ENCODE measurements at regions not wholly inside any gene's neighbourhood (a gene's known extent, or its start where the extent isn't known, plus 50 kb on each side); places are given as distances from the start of the nearest gene placed in this dataset.

DNA sequence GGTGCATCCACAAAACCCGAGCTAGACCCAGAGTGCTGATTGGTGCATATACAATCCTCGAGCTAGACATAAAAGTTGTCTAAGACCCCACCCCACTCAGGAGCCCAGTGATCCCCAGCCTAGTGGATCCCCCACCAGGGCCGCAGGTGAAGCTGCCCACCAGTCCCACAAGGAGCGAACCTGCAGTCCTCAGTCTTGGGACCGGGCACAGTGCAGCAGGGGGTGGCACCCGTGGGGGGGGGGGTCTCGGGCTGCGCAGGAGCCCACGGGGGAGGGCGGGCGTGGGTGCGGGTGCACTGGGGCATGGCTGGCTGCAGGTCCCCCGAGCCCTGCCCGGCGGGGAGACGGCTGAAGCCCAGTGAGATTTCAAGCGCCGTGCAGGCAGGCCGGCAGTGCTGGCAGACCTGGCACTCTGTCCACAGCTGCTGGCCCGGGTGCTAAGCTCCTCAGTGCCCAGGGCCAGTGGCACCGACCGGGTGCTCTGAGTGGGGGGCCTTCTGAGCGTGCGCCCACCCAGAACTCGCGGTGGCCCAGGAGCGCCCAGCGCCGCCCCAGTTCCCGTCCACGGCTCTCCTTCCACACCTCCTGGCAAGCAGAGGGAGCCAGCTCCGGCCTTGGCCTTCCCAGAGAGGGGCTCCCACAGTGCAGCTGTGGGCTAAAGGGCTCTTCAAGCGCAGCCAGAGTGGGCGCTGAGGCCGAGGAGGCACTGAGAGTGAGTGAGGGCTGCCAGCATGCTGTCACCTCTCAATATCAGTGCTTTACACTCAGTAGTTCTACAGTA lies 989.1 kb downstream of the FAM181B start:
- H3K4me3 ChIP-seq (ENCODE audit: low read depth in 1 of 2, low read length in 2 of 2), result no peak overlapping the region
- no peaks in the 10 kb centered on the region for H3K27me3 ChIP-seq (ENCODE audit: low read depth, low read length)
- no peak overlapping the region for H3K27ac ChIP-seq (ENCODE audit: low read length)
- no peaks in the 10 kb centered on the region for H3K36me3 ChIP-seq (ENCODE audit: control insufficient read depth in 1 of 2, insufficient read depth in 2 of 2, low read length in 2 of 2)
- H3K9me3 ChIP-seq (ENCODE audit: control insufficient read depth in 1 of 2, low read length in 2 of 2), result peaks cover 0 to 4% of the 10 kb centered on the region in 2 donors
- no peaks in the 10 kb centered on the region for H3K4me1 ChIP-seq (ENCODE audit: control insufficient read depth in 1 of 2, insufficient read depth in 2 of 2, low read length in 2 of 2)

DNA sequence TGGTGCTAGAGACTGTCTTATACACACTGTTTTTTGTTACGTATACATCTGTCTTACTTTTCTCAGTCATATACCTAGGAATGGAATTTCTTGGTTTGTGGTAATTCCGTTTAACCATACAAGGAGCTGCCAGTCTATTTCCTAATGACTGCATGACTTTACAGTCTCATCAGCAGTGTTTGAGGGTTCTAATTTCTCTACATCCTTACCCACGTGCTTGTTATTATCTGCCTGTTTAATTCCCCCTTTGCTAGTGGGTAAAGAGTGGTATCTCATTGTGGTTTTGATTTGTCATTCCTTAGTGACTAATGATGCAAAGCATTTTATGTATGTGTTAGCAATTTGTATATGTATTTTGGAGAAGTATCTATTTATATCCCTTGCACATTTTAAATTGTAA lies 1008.0 kb downstream of the FAM181B start:
- H3K36me3 ChIP-seq (ENCODE audit: control insufficient read depth in 1 of 2, insufficient read depth in 2 of 2, low read length in 2 of 2), result no peaks in the 10 kb centered on the region
- peaks cover 0 to 4% of the 10 kb centered on the region in 2 donors for H3K9me3 ChIP-seq (ENCODE audit: control insufficient read depth in 1 of 2, low read length in 2 of 2)
- H3K27me3 ChIP-seq (ENCODE audit: low read depth, low read length), result no peaks in the 10 kb centered on the region
- no peak overlapping the region for H3K4me3 ChIP-seq (ENCODE audit: low read depth in 1 of 2, low read length in 2 of 2)
- no peaks in the 10 kb centered on the region for H3K4me1 ChIP-seq (ENCODE audit: control insufficient read depth in 1 of 2, insufficient read depth in 2 of 2, low read length in 2 of 2)
- no peak overlapping the region for H3K27ac ChIP-seq (ENCODE audit: low read length)

DNA sequence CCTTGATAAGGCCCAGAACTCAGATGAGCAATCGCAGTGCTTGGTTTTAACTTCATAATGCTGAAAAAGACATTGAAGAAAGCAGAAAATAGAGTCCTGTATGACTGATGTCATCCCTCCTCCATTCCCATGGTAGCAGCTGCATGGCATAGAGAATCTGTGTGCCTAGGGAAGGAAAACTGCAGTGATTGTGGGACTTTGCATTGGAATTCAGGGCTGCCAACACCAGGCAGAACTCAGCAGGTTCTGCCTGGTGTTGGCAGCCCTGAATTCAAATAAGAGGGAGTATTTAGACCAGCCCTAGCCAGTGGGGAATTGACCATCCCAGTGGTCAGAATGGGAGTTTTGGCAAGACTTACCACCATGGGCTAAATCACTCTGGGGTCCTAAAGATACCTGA lies 1016.0 kb downstream of the FAM181B start:
- no peaks in the 10 kb centered on the region for H3K4me1 ChIP-seq (ENCODE audit: control insufficient read depth in 1 of 2, insufficient read depth in 2 of 2, low read length in 2 of 2)
- H3K27ac ChIP-seq (ENCODE audit: low read length), result no peak overlapping the region
- no peak overlapping the region for H3K4me3 ChIP-seq (ENCODE audit: low read depth in 1 of 2, low read length in 2 of 2)
- H3K36me3 ChIP-seq (ENCODE audit: control insufficient read depth in 1 of 2, insufficient read depth in 2 of 2, low read length in 2 of 2), result no peaks in the 10 kb centered on the region
- no peaks in the 10 kb centered on the region for H3K9me3 ChIP-seq (ENCODE audit: control insufficient read depth in 1 of 2, low read length in 2 of 2)
- no peaks in the 10 kb centered on the region for H3K27me3 ChIP-seq (ENCODE audit: low read depth, low read length)

DNA sequence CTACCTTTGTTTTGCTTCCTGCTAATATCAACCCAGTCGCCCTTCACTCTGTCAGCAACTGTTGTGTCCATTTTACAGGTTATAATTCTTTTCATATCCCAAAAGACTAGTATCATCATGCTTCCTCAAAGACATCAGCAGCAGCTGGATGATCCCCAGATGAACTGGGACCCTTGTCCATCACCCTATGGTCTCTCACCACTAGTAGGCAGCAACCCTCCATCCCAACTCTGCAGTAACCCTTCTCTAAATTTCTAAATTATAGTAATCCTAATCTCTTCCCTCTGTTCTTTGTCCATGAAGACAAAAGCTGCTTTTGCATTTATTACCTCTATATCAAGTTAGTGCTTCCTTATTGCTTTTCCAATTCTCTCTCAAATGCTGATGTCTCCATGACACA lies 1025.8 kb downstream of the FAM181B start:
- H3K4me1 ChIP-seq (ENCODE audit: control insufficient read depth in 1 of 2, insufficient read depth in 2 of 2, low read length in 2 of 2), result no peaks in the 10 kb centered on the region
- peaks cover 0 to under 1% of the 10 kb centered on the region in 2 donors for H3K9me3 ChIP-seq (ENCODE audit: control insufficient read depth in 1 of 2, low read length in 2 of 2)
- H3K4me3 ChIP-seq (ENCODE audit: low read depth in 1 of 2, low read length in 2 of 2), result no peak overlapping the region
- no peaks in the 10 kb centered on the region for H3K36me3 ChIP-seq (ENCODE audit: control insufficient read depth in 1 of 2, insufficient read depth in 2 of 2, low read length in 2 of 2)
- H3K27ac ChIP-seq (ENCODE audit: low read length), result no peak overlapping the region
- no peaks in the 10 kb centered on the region for H3K27me3 ChIP-seq (ENCODE audit: low read depth, low read length)

DNA sequence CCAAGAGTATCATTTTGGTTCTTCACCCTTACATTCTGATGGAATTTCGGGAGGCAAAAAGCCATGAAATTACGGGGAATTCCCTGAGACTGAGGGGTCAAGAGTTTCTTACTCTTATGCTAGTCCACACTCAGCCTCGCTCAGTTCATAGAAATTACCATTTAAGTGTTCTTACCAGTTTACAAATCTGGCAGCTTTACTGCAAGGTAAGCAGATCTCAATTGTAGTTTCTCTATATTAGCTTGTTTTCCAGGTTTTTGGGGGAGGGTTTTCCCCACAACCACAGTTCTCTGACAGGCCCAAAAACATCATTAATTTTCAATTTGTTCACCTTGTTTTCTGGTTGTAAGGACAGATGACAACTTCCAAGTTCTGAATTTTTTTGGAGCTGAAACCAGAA lies 1028.4 kb downstream of the FAM181B start:
- H3K9me3 ChIP-seq (ENCODE audit: control insufficient read depth in 1 of 2, low read length in 2 of 2), result peaks cover 0 to 11% of the 10 kb centered on the region in 2 donors
- no peaks in the 10 kb centered on the region for H3K4me1 ChIP-seq (ENCODE audit: control insufficient read depth in 1 of 2, insufficient read depth in 2 of 2, low read length in 2 of 2)
- H3K27me3 ChIP-seq (ENCODE audit: low read depth, low read length), result no peaks in the 10 kb centered on the region
- H3K36me3 ChIP-seq (ENCODE audit: control insufficient read depth in 1 of 2, insufficient read depth in 2 of 2, low read length in 2 of 2), result no peaks in the 10 kb centered on the region
- H3K27ac ChIP-seq (ENCODE audit: low read length), result no peak overlapping the region
- no peak overlapping the region for H3K4me3 ChIP-seq (ENCODE audit: low read depth in 1 of 2, low read length in 2 of 2)

DNA sequence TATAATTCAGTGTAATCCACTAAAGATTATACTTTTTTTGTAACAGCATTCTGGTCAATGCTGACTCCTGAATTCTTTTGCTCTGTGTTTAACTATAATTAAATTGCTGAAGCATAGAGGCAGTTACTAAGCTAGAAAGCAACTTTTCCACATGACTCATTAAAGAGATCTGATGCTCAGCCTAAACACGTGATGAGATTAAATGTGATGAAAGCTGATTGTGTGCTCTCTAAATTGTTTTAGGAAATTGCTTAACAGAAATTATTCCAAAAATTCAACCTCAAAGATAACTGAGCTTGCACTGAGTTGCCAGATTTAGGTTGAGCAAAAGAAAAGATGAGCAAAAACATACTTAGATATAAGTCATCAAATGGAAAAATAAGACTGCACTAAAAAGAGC lies 1033.6 kb downstream of the FAM181B start:
- no peaks in the 10 kb centered on the region for H3K4me1 ChIP-seq (ENCODE audit: control insufficient read depth in 1 of 2, insufficient read depth in 2 of 2, low read length in 2 of 2)
- H3K36me3 ChIP-seq (ENCODE audit: control insufficient read depth in 1 of 2, insufficient read depth in 2 of 2, low read length in 2 of 2), result no peaks in the 10 kb centered on the region
- H3K9me3 ChIP-seq (ENCODE audit: control insufficient read depth in 1 of 2, low read length in 2 of 2), result peaks cover 3 to 16% of the 10 kb centered on the region in 2 donors
- no peaks in the 10 kb centered on the region for H3K27me3 ChIP-seq (ENCODE audit: low read depth, low read length)
- H3K27ac ChIP-seq (ENCODE audit: low read length), result no peak overlapping the region
- no peak overlapping the region for H3K4me3 ChIP-seq (ENCODE audit: low read depth in 1 of 2, low read length in 2 of 2)

DNA sequence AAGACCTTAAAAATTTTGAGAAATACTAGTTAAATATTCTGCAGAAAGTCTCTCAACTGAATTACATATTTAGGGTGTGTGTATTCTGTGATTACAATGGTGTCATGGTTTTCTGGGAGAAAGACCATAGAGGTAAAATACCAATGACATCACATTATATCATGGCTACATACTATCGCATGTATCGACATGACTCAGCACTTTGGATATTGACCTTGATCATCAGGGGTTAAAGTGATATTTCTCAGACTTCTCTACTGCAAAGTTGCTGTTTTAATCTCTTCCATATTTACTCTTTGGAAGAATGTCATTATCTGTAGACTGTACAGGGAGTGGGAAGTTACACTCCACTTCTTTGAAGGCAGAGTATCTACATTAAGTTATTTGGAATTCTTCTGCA lies 1046.6 kb downstream of the FAM181B start:
- Histone ChIP-seq H3K9me3 (ENCODE audit: control insufficient read depth in 1 of 2, low read length in 2 of 2) (no peaks in the 10 kb centered on the region), H3K27ac (ENCODE audit: low read length) (no peak overlapping the region), H3K27me3 (ENCODE audit: low read depth, low read length) (no peaks in the 10 kb centered on the region), H3K4me1 (ENCODE audit: control insufficient read depth in 1 of 2, insufficient read depth in 2 of 2, low read length in 2 of 2) (no peaks in the 10 kb centered on the region), H3K4me3 (ENCODE audit: low read depth in 1 of 2, low read length in 2 of 2) (no peak overlapping the region), H3K36me3 (ENCODE audit: control insufficient read depth in 1 of 2, insufficient read depth in 2 of 2, low read length in 2 of 2) (no peaks in the 10 kb centered on the region)

DNA sequence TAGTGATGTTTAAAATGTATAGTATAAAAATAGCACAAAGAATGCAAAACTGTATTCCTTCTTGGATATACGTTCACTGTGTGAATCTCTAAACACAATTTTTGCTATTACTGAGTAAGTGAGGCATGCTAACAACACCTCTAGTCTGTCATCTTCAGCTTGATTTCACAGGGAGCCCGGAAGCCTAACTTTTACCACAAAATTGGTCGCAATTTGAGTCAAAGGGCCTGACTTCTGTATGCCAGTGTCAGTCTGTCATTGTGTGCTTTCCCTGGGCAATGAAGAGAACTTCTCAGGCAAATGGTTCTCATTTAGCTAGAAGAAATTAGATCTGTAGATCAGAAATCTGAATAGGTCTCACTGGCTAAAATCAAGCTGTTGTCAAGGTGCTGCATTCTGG lies 1059.5 kb downstream of the FAM181B start:
- H3K27me3 ChIP-seq (ENCODE audit: low read depth, low read length), result no peaks in the 10 kb centered on the region
- H3K4me3 ChIP-seq (ENCODE audit: low read depth in 1 of 2, low read length in 2 of 2), result no peak overlapping the region
- no peaks in the 10 kb centered on the region for H3K36me3 ChIP-seq (ENCODE audit: control insufficient read depth in 1 of 2, insufficient read depth in 2 of 2, low read length in 2 of 2)
- no peaks in the 10 kb centered on the region for H3K4me1 ChIP-seq (ENCODE audit: control insufficient read depth in 1 of 2, insufficient read depth in 2 of 2, low read length in 2 of 2)
- no peak overlapping the region for H3K27ac ChIP-seq (ENCODE audit: low read length)
- no peaks in the 10 kb centered on the region for H3K9me3 ChIP-seq (ENCODE audit: control insufficient read depth in 1 of 2, low read length in 2 of 2)

DNA sequence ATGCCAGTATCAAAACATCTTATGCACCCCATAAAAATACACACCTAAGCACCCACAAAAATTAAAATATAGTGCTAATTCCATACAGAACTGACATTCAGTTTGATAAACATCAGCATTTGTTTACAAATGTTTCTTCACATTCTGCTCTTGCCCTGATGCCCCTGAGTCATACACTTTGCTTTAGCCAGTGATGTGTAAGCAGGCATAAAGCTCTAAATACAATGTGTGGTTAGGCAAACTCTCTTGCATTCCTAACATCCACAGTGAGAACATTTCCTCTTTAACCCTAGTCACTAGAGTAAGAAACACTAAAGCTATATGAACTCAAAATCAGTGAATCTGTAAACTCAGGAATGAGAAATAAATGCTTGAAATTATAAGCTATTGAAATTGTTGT lies 1060.7 kb downstream of the FAM181B start:
- Histone ChIP-seq H3K27me3 (ENCODE audit: low read depth, low read length) (no peaks in the 10 kb centered on the region), H3K4me3 (ENCODE audit: low read depth in 1 of 2, low read length in 2 of 2) (no peak overlapping the region), H3K9me3 (ENCODE audit: control insufficient read depth in 1 of 2, low read length in 2 of 2) (no peaks in the 10 kb centered on the region), H3K36me3 (ENCODE audit: control insufficient read depth in 1 of 2, insufficient read depth in 2 of 2, low read length in 2 of 2) (no peaks in the 10 kb centered on the region), H3K4me1 (ENCODE audit: control insufficient read depth in 1 of 2, insufficient read depth in 2 of 2, low read length in 2 of 2) (no peaks in the 10 kb centered on the region), H3K27ac (ENCODE audit: low read length) (no peak overlapping the region)

DNA sequence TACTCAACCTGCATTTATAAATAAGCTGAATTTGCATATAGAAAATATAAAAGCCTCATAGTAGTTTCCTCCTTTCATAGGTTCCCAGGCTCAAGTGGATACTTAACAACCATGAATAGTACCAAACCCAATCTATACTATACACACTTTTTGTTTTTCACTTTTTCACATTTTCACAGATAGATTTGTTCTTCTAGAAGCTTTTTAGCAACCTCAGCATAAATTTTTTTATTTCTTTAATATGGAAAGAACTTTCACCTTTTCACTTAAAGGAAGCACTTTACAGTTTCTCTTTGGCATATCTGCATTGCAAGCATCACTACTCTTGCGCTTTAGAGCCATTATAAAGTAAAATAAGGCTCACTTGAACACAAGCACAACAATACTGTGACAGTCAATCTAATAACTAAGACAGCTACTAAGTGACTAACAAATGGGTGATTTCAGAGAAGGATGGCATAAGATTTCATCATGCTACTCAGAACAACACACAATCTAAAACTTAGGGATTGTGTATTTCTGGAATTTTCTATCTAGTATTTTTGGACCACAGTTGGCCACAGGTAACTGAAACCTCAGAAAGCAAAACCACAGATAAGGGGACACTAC lies 1063.6 kb downstream of the FAM181B start:
- Histone ChIP-seq H3K4me3 (ENCODE audit: low read depth in 1 of 2, low read length in 2 of 2) (no peak overlapping the region), H3K9me3 (ENCODE audit: control insufficient read depth in 1 of 2, low read length in 2 of 2) (no peaks in the 10 kb centered on the region), H3K4me1 (ENCODE audit: control insufficient read depth in 1 of 2, insufficient read depth in 2 of 2, low read length in 2 of 2) (no peaks in the 10 kb centered on the region), H3K27me3 (ENCODE audit: low read depth, low read length) (no peaks in the 10 kb centered on the region), H3K36me3 (ENCODE audit: control insufficient read depth in 1 of 2, insufficient read depth in 2 of 2, low read length in 2 of 2) (no peaks in the 10 kb centered on the region), H3K27ac (ENCODE audit: low read length) (no peak overlapping the region)

DNA sequence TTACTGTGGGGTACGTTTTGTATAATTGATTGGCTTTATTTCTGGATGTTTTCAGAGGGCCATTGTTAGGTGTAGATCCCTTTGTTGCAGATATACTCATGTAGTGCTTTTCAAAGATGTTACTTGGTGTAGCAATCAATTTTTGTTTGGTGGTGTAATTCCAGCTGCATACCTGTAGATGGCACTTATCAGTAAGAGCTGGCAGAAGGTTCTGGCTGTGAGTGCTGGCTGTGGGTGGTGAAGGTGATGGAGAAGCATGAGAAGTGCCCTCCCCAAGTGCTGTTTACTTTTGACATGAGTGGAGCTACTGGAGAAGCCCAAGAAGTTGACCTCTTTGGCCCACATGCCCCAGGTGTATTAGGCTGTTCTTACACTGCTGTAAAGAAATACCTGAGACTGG lies 1074.9 kb downstream of the FAM181B start:
- no peaks in the 10 kb centered on the region for H3K4me1 ChIP-seq (ENCODE audit: control insufficient read depth in 1 of 2, insufficient read depth in 2 of 2, low read length in 2 of 2)
- H3K27ac ChIP-seq (ENCODE audit: low read length), result no peak overlapping the region
- no peaks in the 10 kb centered on the region for H3K27me3 ChIP-seq (ENCODE audit: low read depth, low read length)
- H3K36me3 ChIP-seq (ENCODE audit: control insufficient read depth in 1 of 2, insufficient read depth in 2 of 2, low read length in 2 of 2), result no peaks in the 10 kb centered on the region
- no peak overlapping the region for H3K4me3 ChIP-seq (ENCODE audit: low read depth in 1 of 2, low read length in 2 of 2)
- H3K9me3 ChIP-seq (ENCODE audit: control insufficient read depth in 1 of 2, low read length in 2 of 2), result peaks cover 7 to 19% of the 10 kb centered on the region in 2 donors

DNA sequence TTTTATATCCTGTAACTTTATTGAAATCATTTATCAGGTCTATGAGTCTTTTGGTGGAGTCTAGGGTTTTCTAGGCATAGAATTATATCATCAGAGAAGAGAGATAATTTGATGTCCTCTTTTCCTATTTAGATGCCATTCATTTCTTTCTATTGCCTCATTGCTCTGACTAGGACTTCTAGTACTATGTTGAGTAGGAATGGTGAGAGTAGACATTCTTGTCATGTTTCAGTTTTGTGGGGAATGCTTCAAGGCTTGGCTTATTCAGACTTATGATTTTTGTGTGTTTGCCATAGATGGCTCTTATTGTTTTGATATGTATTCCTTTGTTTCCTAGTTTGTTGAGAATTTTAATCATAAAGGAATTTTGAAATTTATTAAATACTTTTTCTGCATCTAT lies 1078.3 kb downstream of the FAM181B start:
- Histone ChIP-seq H3K36me3 (ENCODE audit: control insufficient read depth in 1 of 2, insufficient read depth in 2 of 2, low read length in 2 of 2) (no peaks in the 10 kb centered on the region), H3K4me3 (ENCODE audit: low read depth in 1 of 2, low read length in 2 of 2) (no peak overlapping the region), H3K4me1 (ENCODE audit: control insufficient read depth in 1 of 2, insufficient read depth in 2 of 2, low read length in 2 of 2) (no peaks in the 10 kb centered on the region), H3K9me3 (ENCODE audit: control insufficient read depth in 1 of 2, low read length in 2 of 2) (peaks cover 7 to 19% of the 10 kb centered on the region in 2 donors), H3K27ac (ENCODE audit: low read length) (no peak overlapping the region), H3K27me3 (ENCODE audit: low read depth, low read length) (no peaks in the 10 kb centered on the region)

Measured in muscle layer of duodenum (tissue), 2 donors.